Osteocyte (in vitro differentiated cells): ENCODE measurements at regions not wholly inside any gene's neighbourhood (a gene's known extent, or its start where the extent isn't known, plus 50 kb on each side); places are given as distances from the start of the nearest gene placed in this dataset.

Experiments
- DNase-seq: peaks from one replicate; pipeline ENCODE4 v3.0.0; 2021; ENCODE audit warnings: mixed read lengths; ENCODE audit not compliant: unreplicated experiment; ENCODE audit errors: extremely low spot score
- H3K27ac Mint-ChIP-seq: one replicate; pipeline ENCODE4 v1.8.0; 2021; ENCODE audit warnings: mild to moderate bottlenecking, mixed read lengths; ENCODE audit not compliant: unreplicated experiment
- H3K27me3 Mint-ChIP-seq: one replicate; pipeline ENCODE4 v1.8.0; 2021; ENCODE audit warnings: mixed read lengths; ENCODE audit not compliant: unreplicated experiment
- H3K36me3 Mint-ChIP-seq: one replicate; pipeline ENCODE4 v1.8.0; 2021; ENCODE audit warnings: mixed read lengths; ENCODE audit not compliant: unreplicated experiment
- H3K4me1 Mint-ChIP-seq: one replicate; pipeline ENCODE4 v1.8.0; 2021; ENCODE audit warnings: mixed read lengths; ENCODE audit not compliant: unreplicated experiment
- H3K4me3 Mint-ChIP-seq: one replicate; pipeline ENCODE4 v1.8.0; 2021; ENCODE audit warnings: mild to moderate bottlenecking, moderate library complexity, mixed read lengths; ENCODE audit not compliant: unreplicated experiment
- H3K9me3 Mint-ChIP-seq: one replicate; pipeline ENCODE4 v1.8.0; 2021; ENCODE audit warnings: mixed read lengths; ENCODE audit not compliant: unreplicated experiment
- TF ChIP-seq, protein P1 (sequence below): fragments of 200-600 bp; sonication (generic); IDR thresholded peaks from 2 replicates; pipeline ENCODE4 v1.5.0; 2021; ENCODE audit warnings: antibody characterized with exemption, mild to moderate bottlenecking, moderate library complexity

DNA sequence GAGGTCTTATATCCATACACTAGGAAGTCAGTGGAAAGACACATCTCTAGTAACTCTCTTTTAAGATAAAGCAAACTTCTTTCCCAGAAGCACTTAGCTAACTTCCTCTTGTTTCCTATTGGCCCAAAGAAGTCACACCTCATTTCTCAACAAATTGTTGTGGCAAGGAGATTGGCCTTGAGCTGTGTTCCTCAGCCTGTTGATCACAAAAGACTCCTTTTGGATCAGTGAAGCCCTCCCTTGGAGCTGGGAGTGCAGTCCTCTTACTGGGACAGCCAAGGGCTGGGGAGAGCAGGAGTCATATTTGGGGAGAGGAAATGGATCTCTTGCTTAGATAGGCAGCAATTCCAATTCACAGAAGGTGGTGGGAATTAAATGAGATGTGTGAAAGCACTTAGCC lies 51.2 kb upstream of the DAPL1 start:
- H3K9me3 Mint-ChIP-seq: no peaks in the 10 kb centered on the region
- H3K4me3 Mint-ChIP-seq: no peak overlapping the region
- H3K27ac Mint-ChIP-seq: no peak overlapping the region
- H3K36me3 Mint-ChIP-seq: no peaks in the 10 kb centered on the region
- TF ChIP-seq, protein P1, sequence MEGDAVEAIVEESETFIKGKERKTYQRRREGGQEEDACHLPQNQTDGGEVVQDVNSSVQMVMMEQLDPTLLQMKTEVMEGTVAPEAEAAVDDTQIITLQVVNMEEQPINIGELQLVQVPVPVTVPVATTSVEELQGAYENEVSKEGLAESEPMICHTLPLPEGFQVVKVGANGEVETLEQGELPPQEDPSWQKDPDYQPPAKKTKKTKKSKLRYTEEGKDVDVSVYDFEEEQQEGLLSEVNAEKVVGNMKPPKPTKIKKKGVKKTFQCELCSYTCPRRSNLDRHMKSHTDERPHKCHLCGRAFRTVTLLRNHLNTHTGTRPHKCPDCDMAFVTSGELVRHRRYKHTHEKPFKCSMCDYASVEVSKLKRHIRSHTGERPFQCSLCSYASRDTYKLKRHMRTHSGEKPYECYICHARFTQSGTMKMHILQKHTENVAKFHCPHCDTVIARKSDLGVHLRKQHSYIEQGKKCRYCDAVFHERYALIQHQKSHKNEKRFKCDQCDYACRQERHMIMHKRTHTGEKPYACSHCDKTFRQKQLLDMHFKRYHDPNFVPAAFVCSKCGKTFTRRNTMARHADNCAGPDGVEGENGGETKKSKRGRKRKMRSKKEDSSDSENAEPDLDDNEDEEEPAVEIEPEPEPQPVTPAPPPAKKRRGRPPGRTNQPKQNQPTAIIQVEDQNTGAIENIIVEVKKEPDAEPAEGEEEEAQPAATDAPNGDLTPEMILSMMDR: no peak
- peaks cover 22% of the 10 kb centered on the region for H3K4me1 Mint-ChIP-seq
- no peak for DNase-seq
- peaks cover 25% of the 10 kb centered on the region for H3K27me3 Mint-ChIP-seq

DNA sequence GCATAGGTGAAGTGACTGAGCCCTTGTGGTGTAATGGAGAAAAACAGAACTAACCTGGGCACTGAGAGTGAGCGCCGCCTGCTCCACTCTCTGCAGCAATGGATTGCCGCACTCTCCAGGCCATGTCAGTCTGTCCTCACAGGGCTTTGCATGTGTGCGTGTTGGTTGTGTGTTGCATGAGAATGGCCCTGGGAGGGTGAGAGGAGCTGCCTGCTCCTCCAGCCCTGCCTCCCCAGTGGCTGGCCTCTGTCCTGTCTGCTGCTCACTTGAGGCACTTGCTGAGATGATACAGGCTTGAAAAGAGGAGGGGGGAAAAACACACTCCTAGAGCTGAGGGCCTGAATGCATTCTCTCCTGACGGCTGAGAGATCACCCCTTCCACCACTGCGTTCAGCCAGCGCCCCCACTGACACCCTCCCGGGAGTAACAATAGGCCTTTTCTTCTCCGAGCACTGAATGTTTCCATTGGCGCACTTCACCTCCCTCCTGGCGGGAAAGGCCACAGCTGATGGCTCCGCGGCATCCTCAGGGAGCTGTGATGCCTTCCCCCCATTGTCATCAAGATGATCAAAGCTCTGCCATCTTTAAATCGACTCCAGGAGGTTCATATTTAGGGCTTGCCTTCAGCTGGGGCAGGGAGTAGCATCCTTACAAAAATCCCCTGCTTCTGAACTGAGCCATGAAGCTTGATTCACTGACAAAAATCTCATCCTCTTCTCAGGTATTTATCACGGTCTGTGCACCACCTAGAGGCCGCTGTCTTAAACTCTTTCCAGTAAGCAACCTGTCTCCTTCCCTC lies 49.9 kb upstream of the DAPL1 start:
- H3K27me3 Mint-ChIP-seq: peaks cover 32% of the 10 kb centered on the region
- no peaks in the 10 kb centered on the region for H3K9me3 Mint-ChIP-seq
- no peak overlapping the region for H3K4me3 Mint-ChIP-seq
- H3K27ac Mint-ChIP-seq: no peak overlapping the region
- H3K4me1 Mint-ChIP-seq: peaks cover 22% of the 10 kb centered on the region
- TF ChIP-seq, protein P1: peak; percentile 72
- H3K36me3 Mint-ChIP-seq: no peaks in the 10 kb centered on the region
- DNase-seq: no peak
